NCI-H146 treated with DMSO at 0.1 percent for 48 hours (cell line): ENCODE measurements at regions not wholly inside any gene's neighbourhood (a gene's known extent, or its start where the extent isn't known, plus 50 kb on each side); places are given as distances from the start of the nearest gene placed in this dataset.
"Not testable (repeated sequence)": the region's sequence is repeated elsewhere in the genome, so short reads cannot be mapped to it uniquely, and the experiment has no call there.

Experiments
- DNase-seq: peaks from one replicate; lab custom pipeline; 2025; ENCODE audit not compliant: unreplicated experiment; lab: John Stamatoyannopoulos, UW

DNA sequence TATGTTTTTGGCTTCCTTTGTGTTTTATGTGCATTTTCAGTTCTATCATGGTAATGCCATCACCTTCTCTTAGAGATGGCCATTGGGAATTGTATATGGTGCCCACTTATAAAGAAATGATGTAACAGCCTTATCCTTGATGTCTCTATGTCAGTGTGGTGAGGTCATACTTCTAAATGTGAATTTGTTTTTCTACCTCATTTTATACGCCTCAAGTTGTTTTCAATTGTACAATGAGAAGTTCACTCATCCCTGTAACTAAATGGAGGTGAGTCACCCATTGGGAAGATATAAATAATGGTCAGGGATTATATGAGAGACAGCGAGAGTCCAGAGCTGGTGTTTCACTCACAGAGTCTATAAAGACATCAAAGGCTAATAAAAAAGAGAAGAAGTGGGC is 402.4 kb downstream of the AGTPBP1 start:
- no peak for DNase-seq

DNA sequence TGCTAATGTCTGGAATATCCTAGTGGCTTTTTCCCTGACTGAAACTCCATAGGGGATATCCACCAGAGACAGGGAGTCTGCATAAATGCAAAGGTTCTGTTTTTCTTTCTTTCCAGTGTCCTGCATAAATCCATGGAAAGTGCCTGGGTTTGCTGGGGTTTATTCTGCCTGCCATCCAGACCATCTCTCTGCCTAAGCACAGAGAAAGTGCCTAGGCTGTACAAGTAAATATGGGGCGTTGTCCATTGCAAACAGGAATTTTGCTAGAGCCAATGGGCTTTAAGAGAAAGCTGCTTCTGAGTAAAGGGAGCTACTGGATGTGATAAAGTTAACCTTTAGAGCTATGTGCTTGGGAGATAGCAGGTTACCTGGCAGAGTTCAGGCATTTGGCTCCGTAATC is 407.5 kb downstream of the AGTPBP1 start:
- DNase-seq, result no peak

DNA sequence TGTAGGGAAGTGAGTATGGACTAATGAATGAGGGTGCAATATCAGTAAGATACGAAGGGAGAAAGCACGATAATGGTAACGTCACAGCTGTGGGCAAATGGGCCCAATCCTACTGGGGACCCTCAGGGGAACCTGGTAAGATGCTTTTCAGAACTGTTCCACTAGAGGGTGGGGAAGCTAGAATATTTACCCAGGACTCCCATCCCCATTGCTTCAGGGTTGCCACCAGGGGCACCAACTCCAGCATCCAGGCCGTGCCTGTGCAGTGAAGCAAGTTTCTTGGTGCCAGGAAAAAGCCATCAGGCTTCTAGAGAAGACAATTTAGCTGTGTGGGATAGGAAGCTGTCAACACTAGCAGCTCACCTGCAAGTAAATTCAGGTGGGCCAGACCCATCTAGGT is 409.3 kb downstream of the AGTPBP1 start:
- no peak for DNase-seq

DNA sequence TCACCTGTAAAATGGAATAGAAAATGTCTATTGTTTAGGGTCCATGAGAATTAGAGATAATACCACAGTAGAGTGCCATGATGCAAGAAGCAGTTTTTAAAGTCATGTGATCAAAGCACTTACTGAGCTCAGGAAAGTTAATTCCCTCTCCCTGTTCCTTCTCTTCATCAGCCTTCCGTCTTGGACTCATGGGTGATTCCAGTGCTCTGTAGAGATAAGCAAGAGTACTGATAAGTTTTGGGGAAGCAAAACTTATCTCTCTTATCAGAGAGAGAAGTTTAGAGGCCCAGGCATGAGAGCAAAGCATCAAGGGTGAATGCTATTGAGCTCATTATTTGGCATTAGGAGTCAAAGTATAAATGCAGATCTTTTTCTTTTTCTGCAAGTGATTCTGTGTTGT is 410.1 kb downstream of the AGTPBP1 start:
- DNase-seq, result no peak

DNA sequence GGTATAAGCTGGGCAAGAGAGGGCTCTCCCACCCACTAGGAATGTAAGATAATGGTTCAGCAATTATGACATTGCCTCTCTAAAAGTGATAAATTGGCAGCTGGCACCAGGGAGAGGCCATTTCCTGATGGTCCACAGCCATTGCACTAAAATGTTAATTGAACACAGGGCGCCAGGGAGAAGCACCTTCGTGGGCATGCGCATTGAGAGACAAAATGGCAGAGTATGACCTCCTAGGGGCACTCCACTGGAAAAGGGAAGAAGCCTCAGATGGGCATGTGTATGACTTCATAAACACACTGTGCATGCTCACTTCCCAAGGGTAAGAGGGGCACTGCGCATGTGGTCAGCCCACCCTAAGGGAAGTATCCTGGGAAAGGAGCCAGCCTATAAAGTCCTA is 419.2 kb downstream of the AGTPBP1 start:
- DNase-seq, result no peak

DNA sequence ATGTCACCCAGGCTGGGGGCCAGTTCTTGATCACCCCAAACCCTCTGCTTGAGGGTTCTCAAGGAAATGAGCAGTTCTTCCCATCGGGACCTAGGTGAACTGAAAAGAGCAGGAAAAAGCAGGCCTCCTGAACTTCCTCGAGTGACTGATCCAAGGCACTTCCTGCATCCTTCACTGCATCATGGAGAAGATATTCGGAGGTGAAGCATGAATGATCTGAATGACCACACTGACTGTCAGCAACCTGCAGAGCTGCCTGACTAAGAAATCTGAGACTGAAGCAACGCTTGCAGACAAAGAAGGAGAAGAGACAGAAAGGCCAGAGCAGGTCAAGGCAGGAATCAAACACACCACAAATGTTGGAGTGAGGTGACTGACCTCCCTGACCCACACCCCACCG is 420.2 kb downstream of the AGTPBP1 start:
- no peak for DNase-seq

DNA sequence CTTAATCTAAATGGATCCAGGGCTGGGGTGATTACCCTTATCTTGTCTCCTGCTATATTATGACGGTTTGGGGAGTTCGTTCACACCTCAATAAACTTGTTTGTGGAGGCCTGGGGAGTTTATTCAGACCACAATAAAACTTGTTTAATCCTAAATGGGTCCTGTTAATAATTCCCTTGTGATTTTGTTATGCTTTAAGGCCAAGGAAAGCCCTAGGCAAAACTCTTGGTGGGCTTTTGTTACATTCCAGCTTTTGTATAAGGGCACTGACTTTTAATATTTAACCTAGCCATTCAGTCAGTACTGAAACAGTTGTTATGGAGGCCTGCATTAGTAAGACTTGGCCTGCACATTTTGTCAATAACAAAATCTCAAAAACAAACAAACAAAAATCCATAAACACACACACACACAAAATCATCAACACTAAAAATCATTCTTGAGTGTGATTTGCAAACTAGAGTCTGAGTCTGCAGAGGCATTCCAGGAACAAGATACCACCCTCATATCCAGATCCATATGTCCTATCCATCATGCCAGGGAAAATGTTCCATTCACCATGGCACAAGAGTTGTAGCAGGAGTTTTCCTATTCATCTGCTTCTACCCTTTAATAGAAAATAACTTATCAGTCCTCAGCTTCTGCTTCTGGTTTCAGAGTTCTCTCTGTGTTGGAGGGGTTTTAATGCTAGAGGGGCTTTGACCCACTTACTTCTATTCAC is 421.7 kb downstream of the AGTPBP1 start:
- DNase-seq, result no peak

DNA sequence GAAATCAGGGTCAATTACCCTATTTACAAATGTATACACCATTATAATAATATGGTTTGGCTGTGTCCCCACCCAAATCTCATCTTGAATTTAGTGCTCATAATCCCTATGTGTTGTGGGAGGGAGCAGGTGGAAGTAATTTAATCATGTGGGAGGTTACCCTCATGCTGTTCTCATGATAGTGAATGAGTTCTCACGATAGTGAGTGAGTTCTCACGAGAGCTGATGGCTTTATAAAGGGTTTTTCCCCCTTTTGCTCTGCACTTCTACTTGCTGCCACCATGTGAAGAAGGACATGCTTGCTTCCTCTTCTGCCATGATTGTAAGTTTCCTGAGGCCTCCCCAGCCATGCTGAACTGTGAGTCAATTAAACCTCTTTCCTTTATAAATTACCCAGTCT is 426.2 kb downstream of the AGTPBP1 start:
- DNase-seq, result not testable (repeated sequence)

DNA sequence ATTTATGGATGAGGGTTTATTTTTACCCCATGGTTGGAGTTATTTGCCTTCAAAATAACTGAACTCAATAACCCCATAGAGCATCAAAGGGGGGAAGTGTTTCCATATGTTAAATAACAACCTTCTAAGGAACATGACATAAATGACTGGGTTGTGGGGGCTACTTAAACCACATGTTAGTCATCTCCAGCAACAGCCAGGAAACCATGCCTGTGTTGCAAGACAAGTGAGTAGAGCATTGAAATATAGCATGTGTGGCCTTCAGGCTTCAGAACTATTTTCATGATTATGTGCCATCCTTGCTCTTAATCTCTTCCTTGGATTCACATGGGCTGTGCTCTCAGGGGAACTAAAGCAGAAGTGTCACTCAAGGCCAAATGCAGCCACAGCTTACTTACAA is 431.2 kb downstream of the AGTPBP1 start:
- no peak for DNase-seq

DNA sequence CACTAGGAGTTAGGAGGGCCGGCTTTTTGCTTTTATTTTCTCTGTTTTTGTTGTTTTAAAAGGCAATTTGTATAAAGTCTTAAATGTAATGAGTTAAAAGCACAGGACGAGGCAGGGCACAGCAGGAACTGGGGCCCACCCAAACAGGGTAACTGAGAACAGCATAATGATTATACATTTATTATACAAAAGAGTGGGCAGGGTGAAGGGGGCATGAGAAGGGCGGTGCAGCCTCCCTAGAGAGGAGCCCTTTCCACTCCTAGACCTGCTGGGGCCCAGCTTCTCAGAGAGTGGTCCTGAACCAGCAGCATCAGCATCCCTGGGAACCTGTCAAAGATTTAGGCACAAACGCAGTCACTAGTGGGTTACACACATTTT is 438.0 kb downstream of the AGTPBP1 start:
- DNase-seq, result no peak

DNA sequence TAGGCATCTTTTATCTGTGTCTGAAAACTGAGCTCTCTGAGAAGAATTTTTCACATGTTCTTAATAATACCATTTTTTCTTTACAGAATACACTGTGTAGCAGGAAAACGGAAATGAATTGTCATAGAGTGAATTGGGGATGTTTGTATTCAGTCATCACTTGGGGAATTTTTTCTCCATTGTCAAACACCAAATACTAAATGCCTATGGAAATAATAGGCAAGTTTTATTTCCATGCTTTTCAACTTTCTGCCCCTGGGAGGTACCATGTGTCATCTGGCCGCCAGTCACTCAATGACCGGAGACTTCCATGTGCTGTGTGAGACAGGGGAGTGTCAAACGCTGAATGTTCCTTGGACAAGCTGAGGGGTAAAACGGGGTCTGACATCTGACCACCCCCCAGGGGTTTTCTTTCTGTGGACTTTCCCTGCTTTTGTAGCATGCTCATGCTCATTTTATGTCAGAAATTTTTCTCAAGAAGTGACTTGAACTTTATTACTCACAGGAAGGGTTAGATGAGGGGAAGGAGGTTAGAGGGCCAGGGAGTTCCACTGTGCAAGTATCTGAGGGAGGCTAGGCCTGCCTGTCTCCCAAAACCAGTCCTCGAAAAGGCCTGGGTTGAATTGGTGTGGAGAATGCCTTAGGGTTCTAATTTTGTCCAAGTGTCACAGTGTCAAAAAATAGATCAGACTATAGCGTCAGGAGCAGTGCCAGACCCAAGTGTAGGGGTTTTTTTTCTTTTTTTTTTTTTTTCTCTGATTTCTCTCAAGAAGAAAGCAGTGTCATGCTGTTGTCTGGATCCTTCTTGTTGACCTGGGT is 438.6 kb downstream of the AGTPBP1 start:
- no peak for DNase-seq

DNA sequence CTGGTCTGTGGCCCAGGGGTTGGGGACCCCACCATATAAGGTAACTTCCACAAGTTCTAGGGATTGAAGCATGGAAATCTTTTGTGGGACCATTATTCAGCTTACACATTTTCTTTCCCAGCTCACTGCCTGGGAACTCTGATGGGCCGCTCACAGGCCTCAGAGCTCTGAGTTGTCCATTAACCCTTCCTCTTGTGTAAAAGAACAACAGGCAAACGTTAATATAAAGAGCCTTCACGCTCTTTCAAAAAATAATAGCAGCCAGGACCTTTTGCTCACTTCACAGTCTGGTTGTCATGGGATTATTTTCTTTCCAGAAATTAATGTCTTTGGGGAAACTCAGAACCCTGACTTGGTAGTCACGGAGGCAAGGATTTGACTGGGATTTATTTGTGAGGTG is 443.3 kb downstream of the AGTPBP1 start:
- no peak for DNase-seq

DNA sequence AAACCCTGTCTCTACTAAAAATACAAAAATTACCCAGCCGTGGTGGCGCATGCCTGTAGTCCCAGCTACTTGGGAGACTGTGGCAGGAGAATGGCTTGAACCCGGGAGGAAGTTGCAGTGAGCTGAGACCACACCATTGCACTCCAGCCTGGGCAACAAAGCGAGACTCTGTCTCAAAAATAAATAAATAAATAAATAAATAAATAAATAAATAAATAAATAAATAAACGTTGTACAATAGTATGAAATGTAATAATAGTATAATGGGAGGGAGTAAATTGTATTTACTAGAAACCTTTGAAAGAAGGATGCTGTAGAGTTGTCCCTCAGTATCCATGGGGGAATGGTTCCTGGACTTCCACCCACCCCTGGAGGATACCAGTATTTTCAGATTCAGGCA is 446.5 kb downstream of the AGTPBP1 start:
- DNase-seq, result not testable (repeated sequence)

DNA sequence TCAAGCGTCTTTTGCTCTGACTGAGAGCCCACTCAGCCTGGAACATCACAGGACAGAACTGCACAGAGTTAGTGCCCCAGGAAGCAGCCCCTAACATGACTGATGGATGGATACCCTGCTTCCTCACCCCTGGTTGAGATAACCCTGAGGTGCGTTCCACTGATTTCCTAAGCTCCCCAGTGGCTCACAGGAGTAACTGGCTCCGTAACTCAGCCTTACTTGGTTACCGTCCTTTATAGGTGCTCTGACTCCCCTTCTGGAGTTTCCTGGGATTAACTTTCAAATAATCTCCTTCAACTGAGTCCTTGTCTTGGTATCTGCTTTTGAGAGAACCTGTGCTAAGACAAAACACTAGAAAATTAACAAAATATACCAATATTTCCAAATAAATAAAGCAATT is 449.5 kb downstream of the AGTPBP1 start:
- DNase-seq, result no peak

DNA sequence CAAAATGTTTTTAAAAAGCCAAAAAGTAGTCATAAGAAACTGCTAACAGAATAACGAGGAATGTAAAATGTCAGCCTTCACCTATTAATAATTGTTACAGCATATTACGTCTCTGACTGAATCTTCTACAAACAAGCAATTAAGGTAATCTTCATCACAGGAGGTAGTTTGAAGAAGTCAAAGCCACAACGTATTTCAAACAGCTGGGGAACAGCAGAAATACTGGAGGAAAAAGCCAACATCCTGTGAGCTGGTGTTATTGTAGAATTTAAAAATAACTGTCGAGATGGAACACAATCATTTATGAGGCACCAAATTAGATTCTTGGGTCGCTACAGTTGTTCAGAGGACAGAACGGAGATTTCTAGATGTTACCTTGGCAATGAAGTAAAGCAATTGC is 450.5 kb downstream of the AGTPBP1 start:
- no peak for DNase-seq

DNA sequence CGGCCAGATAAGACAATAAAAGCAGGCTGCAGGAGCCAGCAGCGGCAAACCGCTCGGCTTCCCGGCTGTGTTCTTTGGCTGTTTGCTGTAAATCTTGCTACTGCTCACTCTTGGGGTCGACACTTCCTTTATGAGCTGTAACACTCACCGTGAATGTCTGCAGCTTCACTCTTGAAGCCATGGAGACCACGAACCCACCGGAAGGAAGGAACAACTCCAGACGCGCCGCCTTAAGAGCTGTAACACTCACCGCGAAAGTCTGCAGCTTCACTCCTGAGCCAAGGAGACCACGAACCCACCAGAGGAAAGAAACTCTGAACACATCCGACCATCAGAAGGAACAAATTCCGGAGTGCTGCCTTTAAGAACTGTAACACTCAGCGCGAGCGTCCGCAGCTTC is 451.7 kb downstream of the AGTPBP1 start:
- DNase-seq, result no peak

DNA sequence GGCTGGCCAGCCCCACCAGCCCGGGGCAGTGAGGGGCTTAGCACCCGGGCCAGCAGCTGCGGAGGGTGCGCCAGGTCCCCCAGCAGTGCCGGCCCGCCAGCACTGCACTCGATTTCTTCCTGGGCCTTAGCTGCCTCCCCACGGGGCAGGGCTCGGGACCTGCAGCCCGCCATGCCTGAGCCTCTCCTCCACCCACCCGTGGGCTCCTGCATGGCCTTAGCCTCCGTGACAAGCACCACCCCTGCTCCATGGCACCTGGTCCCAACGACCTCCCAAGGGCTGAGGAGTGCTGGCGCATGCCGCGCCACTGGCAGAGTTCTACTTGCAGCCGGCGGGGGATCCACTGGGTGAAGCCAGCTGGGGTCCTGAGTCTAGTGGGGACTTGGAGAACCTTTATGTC is 452.6 kb downstream of the AGTPBP1 start:
- DNase-seq, result no peak

DNA sequence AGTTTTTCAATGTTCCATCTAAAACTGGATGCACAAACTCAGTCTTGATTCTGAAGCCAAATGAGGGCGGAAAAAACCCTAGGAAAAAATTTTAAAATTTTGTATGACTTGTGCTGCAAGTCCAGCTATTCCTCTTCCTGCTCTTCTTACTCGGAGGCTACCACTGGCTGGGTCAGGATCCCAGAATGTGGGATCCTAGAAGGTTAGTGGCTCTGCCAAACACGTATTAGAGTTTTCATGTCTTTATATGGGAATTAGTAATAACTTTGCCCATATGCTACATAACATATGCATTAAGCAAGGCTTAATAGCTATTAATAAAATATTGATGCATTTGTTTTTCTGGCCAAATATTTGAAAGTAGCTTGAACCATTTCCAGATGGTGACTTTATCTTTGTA is 458.3 kb downstream of the AGTPBP1 start:
- DNase-seq, result no peak

DNA sequence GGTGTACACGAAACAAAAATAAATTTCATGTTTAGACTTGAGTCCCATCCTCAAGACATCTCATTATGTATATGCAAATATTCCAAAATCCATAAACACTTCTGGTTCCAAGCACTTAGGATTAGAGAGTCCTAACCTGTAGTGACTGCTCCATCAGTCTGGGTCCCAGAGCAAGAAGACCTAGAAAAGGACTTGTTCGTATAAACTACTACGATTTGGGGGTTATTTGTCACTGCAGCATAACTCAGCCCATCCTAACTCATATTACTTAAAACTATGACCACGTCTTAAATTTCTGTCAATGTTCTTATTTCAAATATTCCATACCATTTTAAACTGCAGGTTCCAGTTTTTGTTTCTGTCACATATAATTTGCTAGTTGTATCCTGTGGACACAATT is 463.0 kb downstream of the AGTPBP1 start:
- no peak for DNase-seq

DNA sequence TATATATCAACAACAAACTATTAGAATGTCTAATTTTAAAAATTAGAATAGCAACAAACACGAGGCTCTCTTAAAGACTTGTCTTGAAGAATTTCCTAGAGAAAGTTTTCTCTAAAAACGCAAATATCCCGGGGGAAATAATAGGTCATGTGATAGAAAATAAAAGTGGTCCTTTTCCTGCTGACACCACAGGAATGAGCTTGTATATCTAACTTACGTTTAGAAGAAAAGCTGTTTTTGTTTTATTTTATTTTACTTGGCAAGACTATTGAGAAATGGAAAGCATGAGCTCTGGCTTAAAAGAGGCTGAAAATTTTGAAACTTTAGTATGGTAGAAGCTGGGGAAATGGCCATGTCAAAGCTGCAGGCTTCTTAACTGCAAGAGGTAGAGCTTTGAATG is 465.0 kb downstream of the AGTPBP1 start:
- no peak for DNase-seq

DNA sequence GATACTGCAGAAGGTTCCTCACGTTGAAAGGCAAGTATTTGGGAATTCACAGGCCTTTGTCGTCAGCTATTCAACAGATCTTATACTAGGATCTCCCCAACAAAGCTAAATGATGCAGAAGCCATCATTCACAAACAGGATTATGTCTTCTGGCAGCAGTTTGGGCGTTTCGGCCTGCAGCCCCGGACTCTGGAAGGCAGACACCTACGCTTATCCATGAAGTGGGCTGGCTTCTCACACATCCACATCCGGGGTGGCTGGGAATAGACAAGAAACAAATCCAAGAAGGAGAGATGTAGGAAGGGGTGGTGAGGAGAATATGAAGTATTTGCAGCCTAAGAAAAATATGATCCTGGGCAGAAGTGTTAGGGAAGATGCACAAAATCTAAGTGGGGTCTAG is 471.9 kb downstream of the AGTPBP1 start:
- no peak for DNase-seq

DNA sequence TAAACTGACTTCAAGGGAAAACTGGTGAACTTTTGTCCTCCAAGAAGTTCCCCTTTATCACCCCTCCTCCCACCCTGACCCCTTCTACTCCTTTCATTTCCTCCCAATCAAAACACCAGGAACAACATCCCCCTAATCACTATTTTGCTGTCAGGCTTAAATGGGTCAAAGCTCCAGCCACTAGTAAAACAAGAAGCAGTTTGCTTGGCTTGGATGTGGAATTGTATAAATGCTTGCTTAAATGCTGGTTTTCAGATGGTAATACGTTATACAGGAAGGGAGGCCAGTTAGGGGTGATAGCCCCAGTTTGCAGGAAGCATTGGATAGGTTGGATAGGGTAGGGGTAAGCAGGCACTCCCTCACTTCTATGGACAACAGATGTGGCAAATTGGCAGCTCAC is 473.6 kb downstream of the AGTPBP1 start:
- no peak for DNase-seq

DNA sequence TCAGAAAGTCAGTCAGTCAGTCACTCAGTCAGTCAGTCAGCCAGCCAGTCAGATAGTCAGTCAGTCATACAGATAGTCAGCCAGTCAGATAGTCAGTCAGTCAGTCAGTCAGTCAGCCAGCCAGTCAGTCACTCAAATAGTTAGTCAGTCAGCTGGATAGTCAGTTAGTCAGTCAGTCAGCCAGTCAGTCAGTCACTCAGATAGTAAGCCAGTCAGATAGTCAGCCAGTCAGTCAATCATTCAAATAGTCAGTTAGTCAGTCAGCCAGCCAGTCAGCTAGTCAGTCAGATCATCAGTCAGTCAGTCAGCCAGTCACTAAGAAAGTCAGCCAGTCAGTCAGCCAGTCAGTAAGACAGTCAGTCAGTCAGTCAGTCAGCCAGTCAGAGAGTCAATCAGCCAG is 477.1 kb downstream of the AGTPBP1 start:
- no peak for DNase-seq
